ENCODE measurements at regions not wholly inside any gene's neighbourhood (a gene's known extent, or its start where the extent isn't known, plus 50 kb on each side); places are given as distances from the start of the nearest gene placed in this dataset.

GRCh38 chr19:56946159-56946558 is 105.6 kb upstream of the PEG3 start:
- TF ChIP-seq POLR2A (IDR thresholded peaks at IDR 0.05; ENCODE audit: low read length): no peak
- TF ChIP-seq GATA1 (IDR thresholded peaks at IDR 0.05; ENCODE audit: low read depth, low read length): no peak

Data from erythroblast (primary cell).